Fibroblast of mammary gland (primary cell): ENCODE measurements at regions not wholly inside any gene's neighbourhood (a gene's known extent, or its start where the extent isn't known, plus 50 kb on each side); places are given as distances from the start of the nearest gene placed in this dataset.

Experiments used
- DNase-seq: peaks from one replicate; pipeline ENCODE4 v3.0.0-alpha.2; 2010; ENCODE audit warnings: low read depth
- H3K4me3 ChIP-seq: 2 replicates; pipeline ENCODE4 v1.5.1; 2011; ENCODE audit warnings: low read depth, mild to moderate bottlenecking, low read length, moderate library complexity; ENCODE audit not compliant: control insufficient read depth
- CTCF ChIP-seq: conservative IDR thresholded peaks from 2 replicates; pipeline ENCODE4 v1.5.1; 2011; ENCODE audit warnings: low read depth, low read length, inconsistent platforms; ENCODE audit not compliant: control insufficient read depth, insufficient read depth

- TF ChIP-seq CTCF, result no peak
- H3K4me3 ChIP-seq, result no peak overlapping the region
- DNase-seq, result no peak
Observed at GRCh38 chr5:117675646-117676045, 1101.0 kb upstream of the SEMA6A start.

GRCh38 chr5:117671551-117671950, 1096.9 kb upstream of the SEMA6A start:
- no peak overlapping the region for H3K4me3 ChIP-seq
- TF ChIP-seq CTCF, result no peak
- no peak for DNase-seq

GRCh38 chr5:117667105-117667504, 1092.5 kb upstream of the SEMA6A start:
- no peak overlapping the region for H3K4me3 ChIP-seq
- DNase-seq, result no peak
- no peak for TF ChIP-seq CTCF

GRCh38 chr5:117665121-117665520, 1090.5 kb upstream of the SEMA6A start:
- no peak overlapping the region for H3K4me3 ChIP-seq
- DNase-seq, result no peak
- TF ChIP-seq CTCF, result no peak

GRCh38 chr5:117662361-117662760, 1087.7 kb upstream of the SEMA6A start:
- DNase-seq, result no peak
- no peak overlapping the region for H3K4me3 ChIP-seq
- TF ChIP-seq CTCF, result no peak

- TF ChIP-seq CTCF, result no peak
- DNase-seq, result no peak
- no peak overlapping the region for H3K4me3 ChIP-seq
Observed at GRCh38 chr5:117657541-117657940, 1082.9 kb upstream of the SEMA6A start.

GRCh38 chr5:117652958-117653280, 1078.3 kb upstream of the SEMA6A start:
- no peak overlapping the region for H3K4me3 ChIP-seq
- no peak for DNase-seq
- no peak for TF ChIP-seq CTCF
